ENCODE measurements at regions not wholly inside any gene's neighbourhood (a gene's known extent, or its start where the extent isn't known, plus 50 kb on each side); places are given as distances from the start of the nearest gene placed in this dataset.

- no peak for DNase-seq (ENCODE audit: low spot score)
Observed at GRCh38 chr2:164090533-164090932, 354.7 kb upstream of the FIGN start.

GRCh38 chr2:164084066-164084465 is 348.3 kb upstream of the FIGN start:
- no peak for DNase-seq (ENCODE audit: low spot score)

- DNase-seq (ENCODE audit: low spot score), result no peak
Observed at GRCh38 chr2:164080486-164080885, 344.7 kb upstream of the FIGN start.

- no peak for DNase-seq (ENCODE audit: low spot score)
Observed at GRCh38 chr2:164079258-164079657, 343.4 kb upstream of the FIGN start.

- no peak for DNase-seq (ENCODE audit: low spot score)
Observed at GRCh38 chr2:164078421-164078820, 342.6 kb upstream of the FIGN start.

- no peak for DNase-seq (ENCODE audit: low spot score)
Observed at GRCh38 chr2:164073101-164074074, 337.6 kb upstream of the FIGN start.

GRCh38 chr2:164069540-164069939 is 333.7 kb upstream of the FIGN start:
- DNase-seq (ENCODE audit: low spot score), result no peak

- DNase-seq (ENCODE audit: low spot score), result no peak
Observed at GRCh38 chr2:164068063-164068462, 332.3 kb upstream of the FIGN start.

- DNase-seq (ENCODE audit: low spot score), result no peak
Observed at GRCh38 chr2:164066095-164066494, 330.3 kb upstream of the FIGN start.

GRCh38 chr2:164065038-164065437 is 329.2 kb upstream of the FIGN start:
- DNase-seq (ENCODE audit: low spot score), result no peak

- no peak for DNase-seq (ENCODE audit: low spot score)
Observed at GRCh38 chr2:164061129-164061746, 325.4 kb upstream of the FIGN start.

- DNase-seq (ENCODE audit: low spot score), result no peak
Observed at GRCh38 chr2:164060031-164060430, 324.2 kb upstream of the FIGN start.

GRCh38 chr2:164055623-164056022 is 319.8 kb upstream of the FIGN start:
- DNase-seq (ENCODE audit: low spot score), result no peak

- no peak for DNase-seq (ENCODE audit: low spot score)
Observed at GRCh38 chr2:164054651-164055050, 318.8 kb upstream of the FIGN start.

- no peak for DNase-seq (ENCODE audit: low spot score)
Observed at GRCh38 chr2:164053021-164053420, 317.2 kb upstream of the FIGN start.

- DNase-seq (ENCODE audit: low spot score), result no peak
Observed at GRCh38 chr2:164052006-164052405, 316.2 kb upstream of the FIGN start.

- no peak for DNase-seq (ENCODE audit: low spot score)
Observed at GRCh38 chr2:164048729-164049128, 312.9 kb upstream of the FIGN start.

- no peak for DNase-seq (ENCODE audit: low spot score)
Observed at GRCh38 chr2:164046040-164046439, 310.2 kb upstream of the FIGN start.

- DNase-seq (ENCODE audit: low spot score), result no peak
Observed at GRCh38 chr2:164044622-164045021, 308.8 kb upstream of the FIGN start.

- no peak for DNase-seq (ENCODE audit: low spot score)
Observed at GRCh38 chr2:164039270-164039669, 303.5 kb upstream of the FIGN start.

GRCh38 chr2:164032995-164033394 is 297.2 kb upstream of the FIGN start:
- no peak for DNase-seq (ENCODE audit: low spot score)

GRCh38 chr2:164030623-164031022 is 294.8 kb upstream of the FIGN start:
- DNase-seq (ENCODE audit: low spot score), result no peak

GRCh38 chr2:164028814-164029534 is 293.2 kb upstream of the FIGN start:
- DNase-seq (ENCODE audit: low spot score), result no peak

Measured in SW480 (cell line).